ENCODE measurements at regions not wholly inside any gene's neighbourhood (a gene's known extent, or its start where the extent isn't known, plus 50 kb on each side); places are given as distances from the start of the nearest gene placed in this dataset.

DNA sequence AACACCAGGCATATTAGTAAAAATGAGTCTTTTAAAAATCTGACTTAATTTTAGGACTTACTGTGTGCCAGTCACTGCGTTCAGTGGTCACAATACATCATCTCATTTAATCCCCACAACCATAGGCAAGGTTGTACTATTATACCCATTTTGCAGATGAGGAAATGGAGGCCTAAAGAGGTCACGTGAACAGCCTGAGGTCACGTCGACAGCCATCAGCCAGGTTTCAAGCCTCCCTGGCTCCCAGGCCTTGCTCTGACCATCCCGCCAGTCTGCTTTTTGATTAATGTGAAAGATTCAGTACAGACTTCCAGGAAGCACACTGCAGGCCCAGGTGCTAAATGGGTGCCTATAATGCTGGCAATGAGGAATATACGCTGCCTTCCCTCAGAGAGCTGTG lies 86.3 kb upstream of the TOX3 start:
- TF ChIP-seq, protein P1, sequence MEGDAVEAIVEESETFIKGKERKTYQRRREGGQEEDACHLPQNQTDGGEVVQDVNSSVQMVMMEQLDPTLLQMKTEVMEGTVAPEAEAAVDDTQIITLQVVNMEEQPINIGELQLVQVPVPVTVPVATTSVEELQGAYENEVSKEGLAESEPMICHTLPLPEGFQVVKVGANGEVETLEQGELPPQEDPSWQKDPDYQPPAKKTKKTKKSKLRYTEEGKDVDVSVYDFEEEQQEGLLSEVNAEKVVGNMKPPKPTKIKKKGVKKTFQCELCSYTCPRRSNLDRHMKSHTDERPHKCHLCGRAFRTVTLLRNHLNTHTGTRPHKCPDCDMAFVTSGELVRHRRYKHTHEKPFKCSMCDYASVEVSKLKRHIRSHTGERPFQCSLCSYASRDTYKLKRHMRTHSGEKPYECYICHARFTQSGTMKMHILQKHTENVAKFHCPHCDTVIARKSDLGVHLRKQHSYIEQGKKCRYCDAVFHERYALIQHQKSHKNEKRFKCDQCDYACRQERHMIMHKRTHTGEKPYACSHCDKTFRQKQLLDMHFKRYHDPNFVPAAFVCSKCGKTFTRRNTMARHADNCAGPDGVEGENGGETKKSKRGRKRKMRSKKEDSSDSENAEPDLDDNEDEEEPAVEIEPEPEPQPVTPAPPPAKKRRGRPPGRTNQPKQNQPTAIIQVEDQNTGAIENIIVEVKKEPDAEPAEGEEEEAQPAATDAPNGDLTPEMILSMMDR (IDR thresholded peaks at IDR 0.05 in 2 of 3, conservative IDR thresholded peaks at IDR 0.05 in 1 of 3; ENCODE audit: control insufficient read depth in 2 of 3, extremely low read depth in 1 of 3, insufficient read depth in 1 of 3, low read depth in 3 of 3, low read length in 3 of 3): no peak
- TF ChIP-seq NFYA (IDR thresholded peaks at IDR 0.05; ENCODE audit: borderline replicate concordance, low read depth, low read length): no peak

All from GM12878 (cell line).